IMR-90 (cell line): ENCODE measurements at regions not wholly inside any gene's neighbourhood (a gene's known extent, or its start where the extent isn't known, plus 50 kb on each side); places are given as distances from the start of the nearest gene placed in this dataset.

Source experiments
- ATAC-seq: fragments of 200-7000 bp; cut with Tn5 transposase; 2 replicates; pipeline ENCODE4 v1.9.1; 2020; ENCODE audit warnings: low read depth, mild to moderate bottlenecking, moderate library complexity
- BruUV-seq: library from RNA; stranded (reverse); fragments of 400-500 nt; replicated peaks from 2 replicates; lab custom pipeline; 2021; lab: Mats Ljungman, UMichigan
- CTCF ChIA-PET: fragments of 300-600 bp; formaldehyde crosslinking; extraction: SDS; loops from one replicate; lab custom pipeline; 2021; ENCODE audit warnings: antibody characterized with exemption; lab: Yijun Ruan, JAX
- POLR2A ChIA-PET: fragments of 300-600 bp; sonication (Branson Sonifier 250); formaldehyde crosslinking; loops from one replicate; lab custom pipeline; 2022; ENCODE audit warnings: antibody characterized with exemption; ENCODE audit not compliant: unreplicated experiment; lab: Charles Lee
- DNase-seq: peaks from one replicate; pipeline ENCODE4 v3.0.0; 2013
- H2AFZ ChIP-seq: replicated peaks from 2 replicates; pipeline ENCODE3; 2013; ENCODE audit warnings: low read length, mild to moderate bottlenecking; ENCODE audit not compliant: poor library complexity
- H2AK5ac ChIP-seq: 2 replicates; pipeline ENCODE4 v1.6.1; 2013; ENCODE audit warnings: low read depth, low read length, inconsistent platforms
- H2AK9ac ChIP-seq: replicated peaks from 2 replicates; pipeline ENCODE3; 2013; ENCODE audit warnings: mild to moderate bottlenecking, low read depth, low read length, moderate library complexity; ENCODE audit not compliant: poor library complexity
- H2BK120ac ChIP-seq: 2 replicates; pipeline ENCODE4 v1.6.1; 2013; ENCODE audit warnings: low read depth, low read length, inconsistent platforms
- H2BK15ac ChIP-seq: 3 replicates; pipeline ENCODE4 v1.6.1; 2013; ENCODE audit warnings: low read depth, low read length, inconsistent platforms
- H2BK20ac ChIP-seq: 2 replicates; pipeline ENCODE4 v1.6.1; 2013; ENCODE audit warnings: low read depth, mild to moderate bottlenecking, inconsistent platforms, low read length, moderate library complexity
- H2BK5ac ChIP-seq: 2 replicates; pipeline ENCODE4 v1.6.1; 2013; ENCODE audit warnings: mild to moderate bottlenecking, low read depth, low read length, inconsistent platforms; ENCODE audit not compliant: poor library complexity, severe bottlenecking
- H3K14ac ChIP-seq: replicated peaks from 2 replicates; pipeline ENCODE4 v1.6.1; 2013; ENCODE audit warnings: low read depth, low read length, inconsistent platforms
- H3K18ac ChIP-seq: 2 replicates; pipeline ENCODE4 v1.6.1; 2013; ENCODE audit warnings: low read depth, low read length, control low read depth
- H3K23ac ChIP-seq: 2 replicates; pipeline ENCODE4 v1.6.1; 2013; ENCODE audit warnings: low read depth, low read length, inconsistent platforms
- H3K27ac ChIP-seq: 2 replicates; pipeline ENCODE4 v1.5.1; 2013; ENCODE audit warnings: mild to moderate bottlenecking, control low read depth, low read length; ENCODE audit not compliant: insufficient read depth
- H3K27me3 ChIP-seq: 2 replicates; pipeline ENCODE4 v1.6.1; 2013; ENCODE audit warnings: low read length; ENCODE audit not compliant: control insufficient read depth, insufficient read depth
- H3K36me3 ChIP-seq: 2 replicates; pipeline ENCODE4 v1.6.1; 2013; ENCODE audit warnings: low read length, mixed read lengths; ENCODE audit not compliant: control insufficient read depth, insufficient read depth
- H3K4ac ChIP-seq: 2 replicates; pipeline ENCODE4 v1.6.1; 2013; ENCODE audit warnings: low read depth, low read length, inconsistent platforms
- H3K4me1 ChIP-seq: 2 replicates; pipeline ENCODE4 v1.6.1; 2013; ENCODE audit warnings: low read length, mixed read lengths; ENCODE audit not compliant: control insufficient read depth, insufficient read depth
- H3K4me2 ChIP-seq: 2 replicates; pipeline ENCODE4 v1.6.1; 2013; ENCODE audit warnings: low read depth, mild to moderate bottlenecking, control low read depth, low read length, moderate library complexity
- H3K4me3 ChIP-seq: 2 replicates; pipeline ENCODE4 v1.5.1; 2013; ENCODE audit warnings: low read depth, mild to moderate bottlenecking, control low read depth, low read length, moderate library complexity; ENCODE audit not compliant: insufficient read depth
- H3K56ac ChIP-seq: 2 replicates; pipeline ENCODE4 v1.6.1; 2013; ENCODE audit warnings: low read length, inconsistent platforms; ENCODE audit not compliant: insufficient read depth; ENCODE audit errors: extremely low read depth
- H3K79me1 ChIP-seq, 2 experiments: 2 replicates each; pipeline ENCODE4 v1.6.1; 2013; ENCODE audit warnings: low read length in 2 of 2, inconsistent platforms in 1 of 2, low read depth in 1 of 2
- H3K9ac ChIP-seq: 2 replicates; pipeline ENCODE4 v1.6.1; 2013; ENCODE audit warnings: low read depth, low read length, control low read depth
- H3K9me1 ChIP-seq: 2 replicates; pipeline ENCODE4 v1.6.1; 2013; ENCODE audit warnings: low read length, inconsistent platforms; ENCODE audit not compliant: insufficient read depth
- H3K9me3 ChIP-seq: 2 replicates; pipeline ENCODE4 v1.6.1; 2013; ENCODE audit warnings: low read length; ENCODE audit not compliant: control insufficient read depth, insufficient read depth
- H4K20me1 ChIP-seq: 2 replicates; pipeline ENCODE4 v1.6.1; 2013; ENCODE audit warnings: low read length, inconsistent platforms; ENCODE audit not compliant: insufficient read depth
- H4K5ac ChIP-seq: 2 replicates; pipeline ENCODE4 v1.6.1; 2013; ENCODE audit warnings: mild to moderate bottlenecking, low read depth, low read length, control low read depth
- H4K8ac ChIP-seq, 2 experiments: 2 replicates each; pipeline ENCODE4 v1.6.1; 2013; ENCODE audit warnings: low read depth in 2 of 2, low read length in 2 of 2, control low read depth in 1 of 2, inconsistent platforms in 1 of 2
- H4K91ac ChIP-seq: 2 replicates; pipeline ENCODE4 v1.6.1; 2013; ENCODE audit warnings: low read depth, low read length, inconsistent platforms; ENCODE audit not compliant: insufficient read depth
- BHLHE40 ChIP-seq: fragments of 150-350 bp; IDR thresholded peaks from 2 replicates; pipeline ENCODE4 v1.6.1; 2016; ENCODE audit warnings: mild to moderate bottlenecking, low read depth, low read length
- CEBPB ChIP-seq: IDR thresholded peaks from 2 replicates; pipeline ENCODE4 v1.6.1; 2012; ENCODE audit warnings: low read depth, low read length, improper control_type of control experiment
- CHD1 ChIP-seq: IDR thresholded peaks from 2 replicates; pipeline ENCODE4 v1.6.1; 2012; ENCODE audit warnings: low read depth, low read length, improper control_type of control experiment
- CTCF ChIP-seq: conservative IDR thresholded peaks from 2 replicates; pipeline ENCODE4 v1.5.1; 2012; ENCODE audit warnings: mild to moderate bottlenecking, low read depth, low read length, improper control_type of control experiment
- ELK1 ChIP-seq: fragments of 150-350 bp; IDR thresholded peaks from 2 replicates; pipeline ENCODE4 v1.6.1; 2016; ENCODE audit warnings: low read depth, mild to moderate bottlenecking, low read length, moderate library complexity, borderline replicate concordance
- FOS ChIP-seq: fragments of 150-350 bp; IDR thresholded peaks from 2 replicates; pipeline ENCODE4 v1.6.1; 2016; ENCODE audit warnings: low read depth, low read length
- MAFK ChIP-seq: IDR thresholded peaks from 2 replicates; pipeline ENCODE4 v1.6.1; 2012; ENCODE audit warnings: low read depth, low read length, improper control_type of control experiment
- MAZ ChIP-seq: IDR thresholded peaks from 2 replicates; pipeline ENCODE4 v1.6.1; 2012; ENCODE audit warnings: low read depth, mild to moderate bottlenecking, low read length, improper control_type of control experiment, moderate library complexity, borderline replicate concordance
- MXI1 ChIP-seq: IDR thresholded peaks from 2 replicates; pipeline ENCODE4 v1.6.1; 2012; ENCODE audit warnings: low read depth, mild to moderate bottlenecking, low read length, moderate library complexity, borderline replicate concordance
- NFE2L2 ChIP-seq: fragments of 150-350 bp; IDR thresholded peaks from 2 replicates; pipeline ENCODE4 v1.6.1; 2016; ENCODE audit warnings: low read depth, mild to moderate bottlenecking, low read length
- POLR2A ChIP-seq: IDR thresholded peaks from 2 replicates; pipeline ENCODE4 v1.6.1; 2012; ENCODE audit warnings: mild to moderate bottlenecking, low read depth, low read length
- RAD21 ChIP-seq: IDR thresholded peaks from 2 replicates; pipeline ENCODE4 v1.6.1; 2012; ENCODE audit warnings: low read length, improper control_type of control experiment
- RCOR1 ChIP-seq: IDR thresholded peaks from 2 replicates; pipeline ENCODE4 v1.6.1; 2012; ENCODE audit warnings: mild to moderate bottlenecking, low read length, improper control_type of control experiment; ENCODE audit not compliant: insufficient replicate concordance
- RFX5 ChIP-seq: IDR thresholded peaks from 2 replicates; pipeline ENCODE4 v1.8.0; 2012; ENCODE audit warnings: low read depth, mild to moderate bottlenecking, low read length, moderate library complexity
- SMC3 ChIP-seq: fragments of 150-350 bp; IDR thresholded peaks from 2 replicates; pipeline ENCODE4 v1.6.1; 2016; ENCODE audit warnings: low read depth, mild to moderate bottlenecking, antibody characterized with exemption, low read length, moderate library complexity
- USF2 ChIP-seq: fragments of 150-350 bp; IDR thresholded peaks from 2 replicates; pipeline ENCODE4 v1.6.1; 2017; ENCODE audit warnings: mild to moderate bottlenecking, antibody characterized with exemption, low read length, low read depth
- WGBS, 2 experiments: methylation state at CpG; one replicate each; pipeline versions ENCODE4 v1.1.5 to v1.1.7; 2013; ENCODE audit warnings: missing lambda C conversion rate in 2 of 2; ENCODE audit not compliant: insufficient read length in 1 of 2; ENCODE audit errors: extremely low coverage in 2 of 2; 5-methylcytosine and 5-hydroxymethylcytosine counted together
- dilution Hi-C: fragments of 300-500 bp; cut with HindIII; formaldehyde crosslinking; loops from one replicate; pipeline ENCODE4 v1.14.3; 2018; ENCODE audit warnings: low sequenced_read_pairs; ENCODE audit not compliant: unreplicated experiment
- in situ Hi-C: fragments of 300-500 bp; cut with MboI; formaldehyde crosslinking; loops from 3 replicates; pipeline ENCODE4 v1.14.3; 2019; ENCODE audit warnings: low sequenced_read_pairs, inconsistent platforms, mixed read lengths
- intact Hi-C: fragments of 100-400 bp; cut with micrococcal nuclease; formaldehyde crosslinking; loops from 2 replicates; pipeline ENCODE4 v1.10.0; 2022

- Histone ChIP-seq H3K14ac (0 out of 2 replicates have a peak overlapping the region, but pooled peaks have one; percentile 17), H4K5ac (peak overlapping the region; percentile 63; the same call in 1 of the 2 replicates), H3K18ac (no peak overlapping the region), H2BK5ac (no peak overlapping the region), H2AK5ac (no peak overlapping the region), H2AFZ (no peak overlapping the region), H4K20me1 (no peaks in the 10 kb centered on the region), H3K4ac (no peak overlapping the region), H3K9ac (no peak overlapping the region), H2AK9ac (no peak overlapping the region), H4K8ac (no peak overlapping the region; a peak in 1 of 4 replicates), H3K56ac (no peak overlapping the region), H3K79me1 (no peaks in the 10 kb centered on the region), H3K9me1 (peaks cover under 1% of the 10 kb centered on the region), H3K4me2 (peak overlapping the region; percentile 69; the same call in 1 of the 2 replicates), H3K9me3 (no peaks in the 10 kb centered on the region), H3K23ac (no peak overlapping the region), H3K36me3 (no peaks in the 10 kb centered on the region), H3K27ac (no peak overlapping the region), H3K27me3 (no peaks in the 10 kb centered on the region), H2BK15ac (no peak overlapping the region), H3K4me1 (peaks cover 10% of the 10 kb centered on the region), H2BK120ac (no peak overlapping the region), H2BK20ac (no peak overlapping the region), H4K91ac (no peak overlapping the region), H3K4me3 (no peak overlapping the region)
- ChIA-PET POLR2A (no interaction called here), CTCF (interaction anchor here (1.3 to 1.4 kb wide), 3 partner anchors 8 to 60 kb away, joined by 3 to 4 read pairs (median 3); no protein-coding TSS in a partner anchor)
- dilution Hi-C loops (no loop called here), intact Hi-C loops (no loop called here), in situ Hi-C loops (no loop called here)
- 100% methylated on average over 1 of the region's 3 CpGs; no CpG with 5 or more reads in 1 of the 2 experiments for WGBS, 2 experiments
- ATAC-seq (peak; percentile 76), DNase-seq (peak; percentile 59)
- no peak for TF ChIP-seq NFE2L2
- TF ChIP-seq ELK1 = no peak
- TF ChIP-seq BHLHE40 = no peak
- no peak for TF ChIP-seq MXI1
- TF ChIP-seq CHD1 = no peak
- TF ChIP-seq RAD21 = no peak
- no peak for TF ChIP-seq CEBPB
- no peak for TF ChIP-seq CTCF
- TF ChIP-seq USF2 = no peak
- no peak for TF ChIP-seq SMC3
- no peak for TF ChIP-seq MAZ
- TF ChIP-seq POLR2A = no peak
- TF ChIP-seq RFX5 = no peak
- TF ChIP-seq MAFK = no peak
- no peak for TF ChIP-seq FOS
- no peak for TF ChIP-seq RCOR1
- BruUV-seq = no TSS peak
Observed at GRCh38 chr3:117666812-117667211, 957.2 kb downstream of the TUSC7 start.
